B cell (primary cell): ENCODE measurements at regions not wholly inside any gene's neighbourhood (a gene's known extent, or its start where the extent isn't known, plus 50 kb on each side); places are given as distances from the start of the nearest gene placed in this dataset.

Experiments
- ATAC-seq: fragments of 200-7000 bp; cut with Tn5 transposase; one replicate; pipeline ENCODE4 v1.10.0; 2021; ENCODE audit warnings: low read depth, mild to moderate bottlenecking, moderate number of reproducible peaks, moderate library complexity
- CTCF ChIA-PET: fragments of 350-600 bp; sonication (Branson Sonifier 250); formaldehyde crosslinking; loops from one replicate; lab custom pipeline; 2021; ENCODE audit warnings: antibody characterized with exemption, inconsistent platforms; lab: Charles Lee
- POLR2A ChIA-PET: fragments of 350-600 bp; sonication (Branson Sonifier 250); formaldehyde crosslinking; loops from one replicate; lab custom pipeline; 2021; ENCODE audit warnings: antibody characterized with exemption; lab: Charles Lee
- DNase-seq: peaks from one replicate; pipeline ENCODE4 v3.0.0; 2013
- H2AFZ ChIP-seq: 2 replicates; pipeline ENCODE4 v1.6.1; 2012; ENCODE audit warnings: mild to moderate bottlenecking, low read depth, low read length; ENCODE audit not compliant: insufficient read depth, poor library complexity, severe bottlenecking
- H3K27ac ChIP-seq, 2 donors: 1 replicate in 1 of 2; 2 replicates in 1 of 2; pipeline ENCODE4 v1.5.1; 2012 to 2013; ENCODE audit warnings: low read length in 2 of 2, mild to moderate bottlenecking in 2 of 2, moderate library complexity in 1 of 2
- H3K27me3 ChIP-seq, 4 experiments: fragments of 200-600 bp in 1 of 4; sonication (generic) in 1 of 4; replicated peaks in 1 of 4; 1 replicate in 2 of 4; 2 replicates in 2 of 4; pipeline versions ENCODE4 v1.6.1 to v1.7.0; 2013 to 2016; ENCODE audit warnings: low read length in 3 of 4, mild to moderate bottlenecking in 2 of 4, mixed read lengths in 1 of 4, moderate library complexity in 1 of 4; ENCODE audit not compliant: insufficient read depth in 4 of 4, control insufficient read depth in 3 of 4; ENCODE audit errors: control extremely low read depth in 1 of 4
- H3K36me3 ChIP-seq, 2 experiments: replicated peaks in 1 of 2; 1 replicate in 1 of 2; 2 replicates in 1 of 2; pipeline versions ENCODE4 v1.6.1 to v1.7.1; 2013; ENCODE audit warnings: low read length in 1 of 2; ENCODE audit not compliant: insufficient read depth in 2 of 2, control insufficient read depth in 1 of 2; ENCODE audit errors: control extremely low read depth in 1 of 2, extremely low read depth in 1 of 2
- H3K4me1 ChIP-seq, 2 donors: fragments of 200-600 bp in 1 of 2; sonication (generic) in 1 of 2; 1 replicate in 1 of 2; 2 replicates in 1 of 2; pipeline versions ENCODE4 v1.5.1 to v1.6.1; 2013 to 2017; ENCODE audit warnings: low read length in 2 of 2; ENCODE audit not compliant: control insufficient read depth in 2 of 2, insufficient read depth in 2 of 2
- H3K4me2 ChIP-seq: replicated peaks from 2 replicates; pipeline ENCODE3; 2012; ENCODE audit warnings: mild to moderate bottlenecking, low read depth, low read length; ENCODE audit not compliant: poor library complexity, severe bottlenecking
- H3K4me3 ChIP-seq, 5 experiments: fragments of 200-600 bp in 1 of 5; sonication (generic) in 1 of 5; 1 replicate in 3 of 5; 2 replicates in 2 of 5; pipeline versions ENCODE4 v1.5.1 to v1.7.0; 2011 to 2016; ENCODE audit warnings: low read length in 4 of 5, mild to moderate bottlenecking in 4 of 5, low read depth in 2 of 5, control low read depth in 1 of 5, moderate library complexity in 1 of 5; ENCODE audit not compliant: insufficient read depth in 1 of 5; ENCODE audit errors: control extremely low read depth in 1 of 5, extremely low read depth in 1 of 5
- H3K79me2 ChIP-seq: fragments of 200-600 bp; sonication (generic); one replicate; pipeline ENCODE4 v1.6.0; 2016; ENCODE audit warnings: low read length; ENCODE audit not compliant: control insufficient read depth, insufficient read depth
- H3K9ac ChIP-seq: fragments of 200-600 bp; sonication (generic); 2 replicates; pipeline ENCODE4 v1.6.1; 2017; ENCODE audit warnings: mild to moderate bottlenecking, low read length, moderate library complexity
- H3K9me3 ChIP-seq, 3 donors: one replicate each; pipeline versions ENCODE4 v1.6.1 to v1.7.1; 2013; ENCODE audit warnings: low read length in 2 of 3; ENCODE audit not compliant: control insufficient read depth in 2 of 3, insufficient read depth in 1 of 3; ENCODE audit errors: control extremely low read depth in 1 of 3
- H4K20me1 ChIP-seq: 2 replicates; pipeline ENCODE4 v1.6.0; 2012; ENCODE audit warnings: mild to moderate bottlenecking, low read length; ENCODE audit not compliant: insufficient read depth, control insufficient read depth, poor library complexity, severe bottlenecking
- H3K27ac Mint-ChIP-seq: one replicate; pipeline ENCODE4 v1.8.0; 2021; ENCODE audit warnings: mixed read lengths
- H3K27me3 Mint-ChIP-seq: one replicate; pipeline ENCODE4 v1.8.0; 2021; ENCODE audit warnings: mixed read lengths
- H3K4me1 Mint-ChIP-seq: one replicate; pipeline ENCODE4 v1.8.0; 2021; ENCODE audit warnings: mixed read lengths
- H3K4me3 Mint-ChIP-seq: one replicate; pipeline ENCODE4 v1.8.0; 2021; ENCODE audit warnings: mixed read lengths
- H3K9me3 Mint-ChIP-seq: one replicate; pipeline ENCODE4 v1.8.0; 2022; ENCODE audit warnings: mixed read lengths; ENCODE audit not compliant: insufficient read depth
- EZH2 ChIP-seq: IDR thresholded peaks from 2 replicates; pipeline ENCODE4 v1.6.1; 2012; ENCODE audit warnings: borderline replicate concordance, low read depth, mild to moderate bottlenecking, moderate library complexity, low read length; ENCODE audit not compliant: insufficient read depth, poor library complexity, severe bottlenecking
- WGBS: methylation state at CpG from one replicate; pipeline ENCODE4 v1.1.5; 2013; ENCODE audit warnings: missing lambda C conversion rate; ENCODE audit not compliant: insufficient coverage; 5-methylcytosine and 5-hydroxymethylcytosine counted together
- intact Hi-C: fragments of 100-400 bp; cut with micrococcal nuclease; formaldehyde crosslinking; loops from one replicate; pipeline ENCODE4 v1.10.0; 2022
- TF ChIP-seq, protein P1 (sequence below): fragments of 200-600 bp; IDR thresholded peaks from one replicate; pipeline ENCODE4 v1.8.0; 2022; ENCODE audit warnings: antibody characterized with exemption, mild to moderate bottlenecking

DNA sequence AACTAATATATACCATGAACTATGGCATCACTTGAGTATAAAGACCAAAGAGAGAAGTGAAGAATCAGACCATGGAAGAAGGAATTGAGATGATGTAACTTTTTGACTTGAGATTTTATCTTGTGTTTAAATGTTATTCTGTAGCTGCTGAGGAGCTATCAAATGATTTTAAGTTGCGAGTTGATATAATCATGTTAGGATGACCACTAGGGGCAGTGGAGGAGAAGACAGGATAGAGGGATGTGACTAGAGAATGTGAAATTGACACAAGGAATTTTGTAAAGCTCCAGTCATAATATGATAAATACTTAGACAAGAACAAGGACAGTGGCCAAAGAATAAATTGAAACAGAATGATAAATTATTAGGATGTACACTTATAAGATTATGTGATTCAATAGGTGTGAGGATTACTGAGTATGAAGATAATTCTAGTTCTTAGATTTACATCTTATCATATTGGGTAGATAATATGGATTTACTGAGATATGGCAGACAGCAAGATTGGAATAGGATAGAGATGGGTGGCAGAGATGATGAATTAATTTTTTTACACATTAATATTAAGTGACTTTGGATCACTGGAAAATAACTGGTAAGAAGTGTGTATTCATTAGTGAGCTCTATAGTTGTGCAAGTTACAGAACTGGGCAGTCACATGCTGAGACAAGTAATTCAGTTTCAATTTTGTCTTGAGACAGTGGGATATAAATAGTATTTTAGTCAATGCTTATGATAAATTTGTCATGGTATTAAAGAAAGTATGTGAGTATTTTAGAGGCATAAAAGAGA, 816.0 kb upstream of the PCDH10 start:
- intact Hi-C loops: no loop called here
- no peak overlapping the region for H3K4me3 ChIP-seq
- no peaks in the 10 kb centered on the region for H3K9me3 Mint-ChIP-seq
- no peaks in the 10 kb centered on the region for H3K4me1 ChIP-seq
- no peaks in the 10 kb centered on the region for H3K79me2 ChIP-seq
- no peak overlapping the region for H3K9ac ChIP-seq
- no peak for TF ChIP-seq EZH2
- TF ChIP-seq, protein P1, sequence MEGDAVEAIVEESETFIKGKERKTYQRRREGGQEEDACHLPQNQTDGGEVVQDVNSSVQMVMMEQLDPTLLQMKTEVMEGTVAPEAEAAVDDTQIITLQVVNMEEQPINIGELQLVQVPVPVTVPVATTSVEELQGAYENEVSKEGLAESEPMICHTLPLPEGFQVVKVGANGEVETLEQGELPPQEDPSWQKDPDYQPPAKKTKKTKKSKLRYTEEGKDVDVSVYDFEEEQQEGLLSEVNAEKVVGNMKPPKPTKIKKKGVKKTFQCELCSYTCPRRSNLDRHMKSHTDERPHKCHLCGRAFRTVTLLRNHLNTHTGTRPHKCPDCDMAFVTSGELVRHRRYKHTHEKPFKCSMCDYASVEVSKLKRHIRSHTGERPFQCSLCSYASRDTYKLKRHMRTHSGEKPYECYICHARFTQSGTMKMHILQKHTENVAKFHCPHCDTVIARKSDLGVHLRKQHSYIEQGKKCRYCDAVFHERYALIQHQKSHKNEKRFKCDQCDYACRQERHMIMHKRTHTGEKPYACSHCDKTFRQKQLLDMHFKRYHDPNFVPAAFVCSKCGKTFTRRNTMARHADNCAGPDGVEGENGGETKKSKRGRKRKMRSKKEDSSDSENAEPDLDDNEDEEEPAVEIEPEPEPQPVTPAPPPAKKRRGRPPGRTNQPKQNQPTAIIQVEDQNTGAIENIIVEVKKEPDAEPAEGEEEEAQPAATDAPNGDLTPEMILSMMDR: no peak
- H3K9me3 ChIP-seq: no peaks in the 10 kb centered on the region
- H3K27ac ChIP-seq: no peak overlapping the region
- H3K27ac Mint-ChIP-seq: no peak overlapping the region
- no peaks in the 10 kb centered on the region for H3K27me3 ChIP-seq
- H2AFZ ChIP-seq: no peak overlapping the region
- 100% methylated on average over 1 of the region's 1 CpG for WGBS
- DNase-seq (no peak), ATAC-seq (no peak)
- H3K4me1 Mint-ChIP-seq: no peaks in the 10 kb centered on the region
- H3K27me3 Mint-ChIP-seq: no peaks in the 10 kb centered on the region
- H3K4me3 Mint-ChIP-seq: no peak overlapping the region
- POLR2A ChIA-PET: no interaction called here
- CTCF ChIA-PET: no interaction called here
- no peak overlapping the region for H3K4me2 ChIP-seq
- no peaks in the 10 kb centered on the region for H4K20me1 ChIP-seq
- no peaks in the 10 kb centered on the region for H3K36me3 ChIP-seq

DNA sequence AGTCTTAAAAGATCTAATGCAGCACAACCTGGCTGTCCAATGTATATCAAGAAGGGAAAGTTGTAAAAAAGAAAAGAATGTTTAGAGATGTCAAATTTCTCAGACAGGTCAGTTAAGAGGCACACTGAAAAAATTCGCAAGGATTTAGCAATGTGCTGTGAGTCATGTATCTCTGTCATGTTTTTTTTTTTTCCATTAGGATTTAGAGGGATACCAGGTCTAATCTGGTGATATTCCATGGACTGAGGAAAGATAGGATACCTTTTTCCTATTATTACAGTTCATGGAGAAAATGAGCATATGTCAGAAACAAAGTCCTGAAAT, 815.4 kb upstream of the PCDH10 start:
- no peak for TF ChIP-seq EZH2
- TF ChIP-seq, protein P1: no peak
- CTCF ChIA-PET: no interaction called here
- Histone ChIP-seq H3K4me3 (no peak overlapping the region), H3K79me2 (no peaks in the 10 kb centered on the region), H2AFZ (no peak overlapping the region), H4K20me1 (no peaks in the 10 kb centered on the region), H3K4me2 (no peak overlapping the region), H3K9me3 (no peaks in the 10 kb centered on the region), H3K27ac (no peak overlapping the region), H3K4me1 (no peaks in the 10 kb centered on the region), H3K36me3 (no peaks in the 10 kb centered on the region), H3K9ac (no peak overlapping the region), H3K27me3 (no peaks in the 10 kb centered on the region)
- Mint-ChIP-seq H3K27ac (no peak overlapping the region), H3K4me1 (no peaks in the 10 kb centered on the region), H3K9me3 (peaks cover 2% of the 10 kb centered on the region), H3K27me3 (no peaks in the 10 kb centered on the region), H3K4me3 (no peak overlapping the region)
- intact Hi-C loops: no loop called here
- WGBS: 100% methylated on average over 1 of the region's 1 CpG
- ATAC-seq (no peak), DNase-seq (no peak)
- POLR2A ChIA-PET: no interaction called here
